Pulmonary artery endothelial cell (primary cell): ENCODE measurements at regions not wholly inside any gene's neighbourhood (a gene's known extent, or its start where the extent isn't known, plus 50 kb on each side); places are given as distances from the start of the nearest gene placed in this dataset.
"Not testable (repeated sequence)": the region's sequence is repeated elsewhere in the genome, so short reads cannot be mapped to it uniquely, and the experiment has no call there.

Experiments
- DNase-seq: peaks from one replicate; pipeline ENCODE4 v3.0.0-alpha.2; 2011; ENCODE audit warnings: low read depth, low spot score

DNA sequence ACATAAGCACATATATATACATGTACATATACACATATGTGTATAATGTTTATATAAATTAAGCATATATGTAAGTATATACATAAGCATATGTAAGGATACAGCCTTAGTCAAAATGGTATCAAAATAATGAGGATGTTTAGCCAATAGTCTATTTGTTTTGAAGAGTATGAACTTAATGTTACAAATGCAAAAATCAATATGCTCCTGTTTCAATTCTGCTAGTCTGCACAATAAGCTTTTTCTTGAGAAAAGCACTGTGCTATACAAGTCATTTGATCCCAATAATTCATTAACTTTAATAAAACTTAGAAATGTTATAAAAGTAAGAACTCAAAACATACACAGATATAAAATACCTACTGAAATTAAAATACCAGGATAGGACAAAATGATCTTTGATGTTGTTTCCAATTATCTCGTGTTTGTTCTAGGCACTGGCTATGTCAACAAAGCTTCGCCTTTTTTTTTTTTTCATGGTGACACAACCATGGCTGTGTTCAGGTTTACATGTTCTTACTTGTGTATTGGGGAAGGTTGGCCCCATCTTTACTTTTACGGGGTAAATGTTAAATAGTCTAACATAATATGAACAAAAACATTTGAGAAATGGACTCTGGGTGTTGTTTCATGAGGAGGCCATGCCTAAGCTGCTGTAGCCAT, 271.1 kb upstream of the CDH19 start:
- DNase-seq: no peak

DNA sequence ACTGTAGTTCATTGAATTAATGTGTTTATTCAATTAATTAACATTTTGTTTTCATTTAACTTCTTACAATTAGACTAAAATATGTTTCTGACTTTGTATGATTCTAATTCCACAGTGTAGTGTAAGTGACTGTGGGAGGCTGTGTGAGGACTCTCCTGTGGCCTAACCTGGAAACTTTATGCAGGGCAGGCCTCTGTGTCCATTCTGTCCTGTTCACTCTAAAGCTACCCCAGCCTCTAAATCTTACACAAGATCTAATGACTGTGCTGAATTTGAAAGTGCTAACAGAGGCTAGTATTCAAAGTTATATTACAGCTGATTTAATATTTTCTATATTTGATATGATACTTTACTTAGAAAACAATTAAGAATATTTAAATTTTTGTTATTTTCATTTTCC, 270.5 kb upstream of the CDH19 start:
- DNase-seq: no peak

DNA sequence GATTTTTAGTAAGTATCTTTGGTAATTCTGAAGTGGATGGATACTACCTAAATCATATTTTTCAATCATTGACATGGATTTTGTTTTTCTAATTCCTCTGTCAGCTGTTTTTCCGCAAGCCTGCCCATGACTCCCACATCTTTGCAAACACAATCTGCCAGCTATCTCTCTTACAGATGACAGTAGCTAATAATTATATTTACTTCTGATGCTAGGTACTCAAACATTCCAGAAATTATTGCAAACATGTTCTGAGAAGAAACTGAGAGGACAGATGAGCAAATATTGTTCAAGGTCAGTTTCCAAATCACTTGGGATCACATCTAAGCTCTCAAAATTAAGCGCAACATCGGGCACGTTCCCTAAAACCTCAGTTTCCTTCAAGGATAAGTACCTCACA, 270.0 kb upstream of the CDH19 start:
- DNase-seq: no peak

DNA sequence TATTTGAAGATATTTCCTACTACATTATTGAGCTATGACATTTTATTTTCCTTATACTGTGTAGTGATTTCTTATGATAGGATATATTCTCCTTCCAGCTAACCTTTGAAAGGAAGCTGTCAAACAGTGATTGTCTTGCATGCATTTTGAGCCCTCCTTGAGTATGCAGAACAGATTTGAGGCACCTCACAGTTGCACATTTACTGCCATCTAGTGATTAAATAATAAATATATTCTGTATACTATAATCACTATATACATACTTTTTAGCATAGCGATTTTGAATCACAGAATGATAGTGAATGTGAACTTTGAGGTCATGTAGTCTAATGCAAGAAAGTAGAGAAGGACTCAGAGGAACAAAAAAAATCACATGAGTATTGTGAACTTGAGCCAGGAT, 268.4 kb upstream of the CDH19 start:
- DNase-seq: no peak

DNA sequence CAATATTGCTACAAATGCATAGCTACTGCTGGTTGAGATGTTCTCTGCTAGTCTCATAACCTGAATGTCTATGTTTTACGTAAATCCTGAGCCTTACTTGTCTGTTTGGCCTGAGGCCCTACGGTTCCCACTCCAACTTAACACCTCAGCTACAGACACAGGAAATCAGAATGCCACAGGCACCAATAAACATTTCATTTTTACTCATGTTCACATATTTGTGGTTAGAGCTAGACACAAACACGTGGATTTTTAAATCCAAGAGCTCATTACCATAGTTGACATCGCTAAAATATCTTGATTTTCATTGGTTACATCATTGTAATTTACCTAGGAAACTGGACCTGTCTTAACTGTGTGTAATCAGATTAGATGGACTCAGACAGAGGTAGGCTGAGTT, 263.8 kb upstream of the CDH19 start:
- no peak for DNase-seq

DNA sequence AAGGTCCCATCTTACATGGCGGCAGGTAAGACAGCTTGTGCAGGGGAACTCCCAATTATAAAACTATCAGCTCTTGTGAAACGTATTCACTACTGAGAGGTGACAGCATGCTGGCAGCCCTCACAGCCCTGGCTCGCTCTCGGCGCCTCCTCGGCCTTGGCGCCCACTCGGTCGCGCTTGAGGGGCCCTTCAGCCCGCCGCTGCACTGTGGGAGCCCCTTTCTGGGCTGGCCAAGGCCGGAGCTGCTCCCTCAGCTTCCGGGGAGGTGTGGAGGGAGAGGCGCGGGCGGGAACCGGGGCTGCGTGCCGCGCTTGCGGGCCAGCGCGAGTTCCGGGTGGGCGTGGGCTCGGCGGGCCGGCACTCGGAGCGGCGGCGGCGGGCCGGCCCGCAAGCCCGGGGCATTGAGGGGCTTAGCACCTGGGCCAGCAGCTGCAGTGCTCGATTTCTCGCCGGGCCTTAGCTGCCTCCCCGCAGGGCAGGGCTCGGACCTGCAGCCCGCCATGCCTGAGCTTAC, 262.6 kb upstream of the CDH19 start:
- DNase-seq: not testable (repeated sequence)

DNA sequence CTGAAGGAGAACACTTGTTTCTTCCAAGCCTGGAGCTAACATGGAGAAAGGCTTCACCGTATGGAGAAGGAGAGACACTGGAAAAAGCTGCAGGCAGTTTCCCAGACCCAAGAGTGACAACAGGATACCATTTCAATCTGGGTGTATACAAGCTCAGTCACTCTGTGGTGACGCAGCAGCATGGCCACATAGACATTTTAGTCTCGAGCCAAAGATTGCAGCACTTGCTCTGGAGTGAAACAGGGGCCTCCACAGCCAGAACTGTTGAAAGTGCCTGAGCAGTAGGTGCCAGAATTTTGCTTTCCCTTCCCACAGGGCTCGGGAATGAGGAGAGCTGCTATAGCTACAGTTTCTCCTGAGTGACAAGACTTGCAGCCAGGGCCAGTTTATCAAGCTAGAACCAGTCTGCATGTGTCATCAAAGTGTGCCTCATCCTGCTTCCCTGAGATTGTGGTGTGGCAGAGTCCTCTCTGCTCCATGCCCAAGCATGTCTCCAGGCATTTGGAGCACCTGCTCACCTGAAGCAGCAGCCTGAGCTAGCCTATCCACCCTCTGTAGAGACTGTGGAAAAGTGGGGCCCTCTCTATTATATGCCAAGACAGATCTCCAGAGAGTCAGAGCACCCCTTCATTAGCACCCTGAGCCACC, 234.6 kb upstream of the CDH19 start:
- DNase-seq: no peak

DNA sequence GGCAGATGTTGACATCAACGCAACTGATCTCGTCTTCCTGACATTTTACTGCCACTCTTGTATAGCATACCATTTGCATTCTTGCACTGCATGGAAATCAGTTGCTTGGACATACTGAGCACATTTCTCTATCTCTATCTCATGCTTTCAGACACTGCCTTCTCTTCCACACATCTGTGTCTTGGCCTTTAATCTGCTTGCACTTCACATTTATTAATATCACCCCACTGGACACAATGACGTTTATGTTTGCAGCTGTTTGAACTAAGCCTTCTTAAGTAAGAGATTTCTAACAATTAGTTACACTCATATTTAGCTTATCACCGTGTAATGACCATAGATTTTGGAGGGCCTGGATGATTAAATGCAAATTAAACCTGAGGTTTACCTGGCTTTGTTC, 229.8 kb upstream of the CDH19 start:
- no peak for DNase-seq

DNA sequence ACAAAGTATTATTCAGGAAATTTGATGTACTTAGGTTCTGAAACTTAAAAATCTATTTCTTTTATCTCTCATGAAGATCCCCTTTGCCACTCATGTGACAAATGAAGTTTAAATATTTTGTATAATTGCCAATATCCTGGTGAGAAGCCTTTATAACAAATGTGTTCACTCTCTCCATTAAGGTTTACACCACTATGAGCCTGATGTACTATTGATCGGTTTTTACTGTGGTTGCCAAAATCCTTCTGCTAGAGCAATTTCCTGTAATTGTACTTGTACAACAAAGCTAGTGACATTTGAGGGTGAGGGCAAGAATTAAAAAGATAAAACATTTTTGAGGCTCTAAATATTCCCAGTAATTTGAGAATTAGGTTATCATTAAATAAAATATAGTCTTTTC, 222.3 kb upstream of the CDH19 start:
- DNase-seq: no peak

DNA sequence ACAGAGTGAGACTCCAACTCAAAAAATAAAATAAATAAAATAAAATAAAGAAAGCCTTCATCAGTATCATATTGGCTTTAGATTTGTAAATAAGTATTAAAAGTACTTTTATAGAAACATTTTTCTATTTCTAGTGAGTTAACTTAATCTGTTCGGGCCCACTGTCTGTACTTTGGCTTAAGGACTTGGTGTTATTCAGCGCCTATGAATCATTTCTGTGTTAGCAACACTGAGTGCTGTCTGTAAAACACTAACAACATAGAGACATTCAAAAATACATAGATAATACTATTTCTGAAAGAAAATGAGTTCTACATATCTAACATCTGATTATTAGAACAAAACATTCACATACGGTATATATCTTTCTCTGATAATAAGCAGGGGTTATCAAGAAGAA, 221.5 kb upstream of the CDH19 start:
- DNase-seq: no peak

DNA sequence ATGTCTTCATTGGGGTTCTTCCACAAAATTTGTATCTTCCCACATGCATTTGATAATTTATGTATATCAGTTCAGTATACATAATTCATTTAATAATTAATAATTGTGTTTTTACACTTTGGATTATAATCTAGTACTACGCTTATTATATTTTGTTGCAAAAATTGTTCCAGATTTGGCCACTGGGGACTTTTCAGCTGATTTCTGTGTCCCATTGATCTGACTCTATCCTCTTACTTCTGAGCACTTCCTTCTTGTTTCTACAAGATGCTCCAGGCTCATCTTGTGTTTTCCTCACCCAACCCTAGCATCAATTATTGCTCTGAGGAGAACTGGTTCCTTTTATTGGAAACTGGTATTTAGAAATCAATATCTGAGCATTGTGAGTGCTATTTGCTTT, 215.3 kb upstream of the CDH19 start:
- no peak for DNase-seq

DNA sequence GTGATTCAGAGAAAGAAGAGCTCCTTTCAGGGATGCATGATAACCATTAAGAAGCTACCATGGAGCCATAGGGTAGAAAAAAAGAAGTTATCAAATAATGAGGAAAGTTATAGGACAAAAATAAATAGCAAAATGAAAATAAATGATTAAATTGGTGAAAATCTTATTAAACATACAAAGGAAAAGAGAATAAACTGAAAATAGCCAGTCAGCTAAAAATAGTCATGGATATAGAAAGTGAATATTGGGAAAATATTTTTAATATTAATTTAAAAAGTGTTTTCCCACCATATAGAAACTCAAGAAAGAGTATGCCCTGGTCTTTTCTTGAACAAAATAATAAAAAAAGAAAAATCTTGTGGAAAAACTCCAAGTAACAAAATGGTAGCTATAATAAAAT, 209.2 kb upstream of the CDH19 start:
- DNase-seq: no peak

DNA sequence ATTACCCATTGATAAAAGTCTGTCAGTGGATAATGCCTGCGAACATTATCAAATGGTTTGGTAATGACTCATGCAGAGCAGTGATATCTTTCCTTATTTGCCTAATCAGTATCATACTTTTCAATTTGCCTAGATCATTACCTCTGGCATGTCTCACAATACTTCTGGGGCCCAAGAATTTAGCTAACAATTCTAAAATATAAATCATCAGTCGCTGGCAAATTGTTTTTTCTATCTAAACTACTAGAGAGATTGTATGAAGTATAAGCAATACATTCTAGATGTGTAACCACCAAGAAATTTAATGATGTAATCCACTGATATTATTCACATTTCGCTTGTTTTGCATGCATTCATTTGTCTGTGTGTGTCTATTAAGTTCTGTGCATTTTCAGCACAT, 191.2 kb upstream of the CDH19 start:
- DNase-seq: no peak

DNA sequence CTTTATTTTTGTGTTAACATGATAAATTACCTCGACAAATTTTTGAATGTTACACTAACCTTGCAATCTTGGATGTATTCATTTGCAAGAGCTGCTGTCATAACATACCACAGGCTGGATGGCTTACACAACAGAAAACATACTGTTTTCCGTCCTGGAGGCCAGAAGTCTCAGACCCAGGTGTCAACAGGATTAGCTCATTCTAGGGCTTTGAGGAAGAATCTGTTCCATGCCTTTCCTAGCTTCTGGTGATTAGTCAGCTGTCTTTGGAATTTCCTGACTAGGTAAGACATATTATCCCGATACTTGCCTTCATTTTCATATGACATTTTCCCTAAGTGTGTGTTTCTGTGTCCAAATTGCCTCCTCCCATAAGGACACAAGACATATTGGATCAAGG, 188.6 kb upstream of the CDH19 start:
- no peak for DNase-seq

DNA sequence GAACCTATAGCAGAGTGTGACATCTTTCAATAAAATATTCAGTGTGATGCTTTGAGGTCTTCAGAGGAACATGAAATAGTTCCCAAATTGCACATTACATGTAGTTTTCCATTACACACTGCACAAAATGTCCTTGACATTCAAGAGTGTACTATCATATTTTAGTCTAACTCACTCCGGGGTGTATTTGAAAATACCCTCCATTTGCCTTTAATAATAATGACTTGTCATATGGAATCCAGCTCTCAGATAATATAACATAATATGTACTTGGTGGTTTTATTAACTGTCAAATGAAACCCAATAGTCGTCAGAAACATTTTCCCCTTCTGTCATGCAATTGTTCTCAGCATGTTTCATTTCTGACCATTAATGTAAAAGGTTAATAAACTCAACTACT, 176.7 kb upstream of the CDH19 start:
- DNase-seq: no peak

DNA sequence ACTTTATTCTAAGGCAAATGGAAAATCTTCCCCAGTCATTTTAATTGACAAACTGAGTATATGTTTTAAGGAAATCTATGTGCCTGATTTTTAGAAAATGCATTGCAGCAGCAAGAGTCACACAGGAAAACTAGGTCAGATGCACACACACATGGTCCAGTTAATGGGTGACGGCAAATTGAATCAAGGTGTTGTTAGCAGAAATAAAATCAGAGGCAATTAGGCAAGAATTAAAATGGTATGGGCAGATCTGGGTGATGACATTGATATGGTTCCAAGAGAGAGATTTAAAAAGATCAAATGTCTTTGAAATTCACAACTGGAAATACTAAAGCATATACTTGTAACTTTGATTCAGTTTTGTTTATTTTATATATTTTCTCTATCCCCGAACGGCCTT, 174.2 kb upstream of the CDH19 start:
- DNase-seq: no peak

DNA sequence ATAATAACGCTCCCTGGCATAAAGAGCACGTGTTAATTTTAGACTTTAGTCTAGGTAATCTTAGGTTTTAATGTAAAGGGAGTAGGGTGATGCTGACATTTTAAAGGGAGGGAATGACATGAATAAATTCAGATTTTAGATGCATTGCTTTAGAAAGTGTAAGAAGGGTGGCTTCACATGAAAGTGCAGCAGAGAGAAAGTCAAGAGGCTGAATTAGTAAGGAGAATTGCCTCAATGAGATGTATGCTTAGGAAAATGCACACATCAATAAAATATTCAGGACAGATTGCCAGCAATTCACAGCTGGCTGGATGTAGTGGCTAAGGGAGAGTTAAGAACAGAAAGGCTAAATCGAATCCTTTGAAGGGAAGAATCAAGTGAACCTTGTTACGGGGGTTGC, 165.5 kb upstream of the CDH19 start:
- no peak for DNase-seq

DNA sequence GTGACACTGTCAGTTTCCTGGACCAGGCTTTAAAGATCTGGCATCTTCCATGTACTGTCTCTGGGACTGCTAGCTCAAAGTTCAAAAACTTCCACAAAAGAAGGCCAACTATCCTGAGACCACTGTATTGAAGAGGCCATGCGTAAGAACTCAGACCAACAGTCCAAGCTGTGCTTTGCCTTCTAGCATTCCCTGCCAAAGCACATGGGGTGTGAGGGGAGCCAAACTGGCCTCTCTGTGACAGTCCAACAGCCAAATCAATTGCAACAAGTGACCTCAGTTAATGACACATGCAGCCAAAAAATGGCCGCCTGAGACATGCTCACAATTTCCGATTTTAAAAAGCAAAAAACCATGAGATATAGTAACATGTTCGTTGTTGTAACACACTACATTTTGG, 160.3 kb upstream of the CDH19 start:
- no peak for DNase-seq

DNA sequence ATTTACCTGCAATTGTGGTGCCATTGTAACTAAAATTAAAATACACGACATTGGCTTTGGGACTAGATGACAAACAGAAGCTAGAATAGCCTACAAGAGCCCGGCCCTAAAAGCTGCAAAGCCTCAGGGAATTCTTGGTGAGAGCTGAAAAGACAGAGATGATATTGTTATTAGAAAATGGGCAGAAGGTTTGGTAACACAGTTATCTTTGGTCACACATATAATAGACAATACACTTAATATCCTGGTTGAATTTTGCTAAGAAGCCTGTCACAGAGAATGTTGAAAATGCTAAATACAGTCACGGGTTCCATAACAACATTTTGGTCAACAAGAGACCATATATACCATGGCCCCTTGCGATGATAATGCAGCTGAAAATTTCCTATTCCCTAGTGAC, 157.3 kb upstream of the CDH19 start:
- no peak for DNase-seq

DNA sequence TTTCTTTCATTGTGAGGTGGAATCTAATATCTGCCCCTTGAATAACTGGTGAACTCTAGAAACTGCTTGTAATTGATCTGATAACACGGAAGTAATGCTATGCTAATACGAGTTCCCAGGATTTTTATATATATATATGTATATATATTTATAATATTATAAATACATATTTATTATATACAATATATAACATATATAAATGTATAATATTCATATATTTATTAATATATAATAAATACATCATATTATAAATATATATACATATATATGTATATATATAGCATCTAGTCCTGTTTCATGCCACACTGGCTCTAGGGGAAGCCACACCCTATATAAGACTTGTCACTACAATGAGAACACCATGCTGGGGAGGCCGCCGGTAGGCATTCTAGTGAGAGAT, 156.7 kb upstream of the CDH19 start:
- no peak for DNase-seq

DNA sequence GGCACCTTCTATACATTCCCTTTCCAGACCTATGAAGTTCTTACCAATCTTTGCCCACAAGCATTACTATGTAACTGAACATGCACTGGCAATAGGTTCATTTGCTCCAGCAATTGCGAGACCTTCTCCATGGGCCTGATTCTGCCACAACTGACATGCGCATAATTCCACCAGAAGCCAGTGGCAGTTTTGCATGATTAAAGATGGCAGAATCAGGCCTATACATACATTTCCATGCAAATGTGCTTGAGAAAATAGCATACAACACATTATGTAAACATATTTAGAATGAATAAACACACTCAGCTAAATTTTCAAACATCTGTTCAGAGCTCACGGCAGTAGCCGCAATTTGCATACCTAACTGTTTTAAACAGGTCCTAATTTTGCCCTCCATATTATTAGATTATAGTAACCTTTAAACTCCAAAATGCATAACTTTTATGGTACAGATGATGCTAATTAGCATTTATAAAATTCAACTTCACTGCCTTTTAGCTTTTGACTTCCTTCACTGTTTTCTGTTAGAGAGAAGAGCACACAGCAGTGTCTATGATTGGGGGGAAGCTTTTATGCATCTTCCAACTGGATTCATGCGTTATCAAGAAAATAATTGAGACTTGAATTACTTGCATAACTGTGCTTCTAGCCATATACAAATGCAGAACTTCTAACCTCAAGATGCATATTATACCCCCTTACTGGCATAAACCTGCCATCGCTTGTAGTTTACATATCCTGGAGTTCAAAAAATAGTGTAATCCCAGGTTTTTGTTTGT, 155.3 kb upstream of the CDH19 start:
- DNase-seq: no peak

DNA sequence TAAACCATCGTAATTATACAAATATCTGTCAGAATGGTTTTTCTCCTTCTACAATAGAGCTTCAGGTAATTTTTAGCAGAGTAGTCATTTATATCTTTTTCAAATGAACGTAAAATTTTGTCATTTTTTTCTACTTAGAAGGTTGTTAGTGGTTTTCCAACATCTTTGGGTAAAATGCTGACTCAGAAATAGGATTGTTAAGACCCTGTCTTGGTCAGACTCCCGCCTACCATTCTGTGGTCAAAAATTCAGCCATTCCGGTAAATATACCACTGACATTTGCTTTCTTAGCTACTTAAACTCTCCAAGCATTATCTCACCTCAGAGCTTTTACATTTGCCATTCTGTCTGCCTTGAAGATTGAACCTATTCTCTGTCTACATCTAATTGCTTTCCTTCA, 154.1 kb upstream of the CDH19 start:
- DNase-seq: no peak

DNA sequence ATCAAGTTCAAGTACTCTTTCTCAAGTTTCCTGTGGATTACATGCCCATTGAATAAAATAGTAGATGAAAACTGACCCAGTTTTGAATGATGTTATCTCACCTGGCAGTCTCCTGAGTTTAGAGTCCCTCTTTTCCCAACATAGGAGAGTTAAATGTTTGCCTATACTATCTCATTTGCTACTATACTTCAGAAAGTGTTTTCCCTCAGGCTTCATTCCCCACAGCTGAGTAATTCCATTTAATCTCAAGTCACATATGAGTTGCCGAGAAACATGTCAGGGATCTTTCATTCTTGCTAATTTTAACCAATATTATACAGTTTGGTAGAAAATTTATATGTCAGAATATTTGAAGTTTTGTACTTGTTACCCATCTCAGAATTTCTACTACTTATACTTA, 150.4 kb upstream of the CDH19 start:
- DNase-seq: no peak
